IPS-NIHi11 (cell line): ENCODE measurements at regions not wholly inside any gene's neighbourhood (a gene's known extent, or its start where the extent isn't known, plus 50 kb on each side); places are given as distances from the start of the nearest gene placed in this dataset.

Experiments used
- DNase-seq: peaks from one replicate; pipeline ENCODE4 v3.0.0; 2012; ENCODE audit warnings: mixed read lengths, low spot score

DNA sequence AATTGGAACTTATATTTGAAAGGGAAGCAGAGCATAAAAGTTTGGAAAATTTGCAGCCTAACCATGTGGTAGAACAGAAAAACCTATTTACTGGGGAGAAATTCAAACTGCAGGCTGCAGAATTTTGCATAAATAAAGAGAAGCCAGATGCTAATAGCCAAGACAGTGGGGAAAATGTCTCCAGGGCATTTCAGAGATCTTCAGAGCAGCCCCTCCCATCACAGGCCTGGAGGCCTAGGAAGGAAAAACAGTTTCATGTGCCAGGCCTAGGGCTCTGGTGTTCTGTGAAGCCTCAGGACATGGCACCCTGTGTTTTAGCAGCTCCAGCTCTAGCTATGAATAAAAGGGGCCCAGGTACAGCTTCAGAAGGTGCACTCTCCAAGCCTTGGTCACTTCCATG lies 648.7 kb upstream of the FRG1 start:
- DNase-seq = no peak

DNA sequence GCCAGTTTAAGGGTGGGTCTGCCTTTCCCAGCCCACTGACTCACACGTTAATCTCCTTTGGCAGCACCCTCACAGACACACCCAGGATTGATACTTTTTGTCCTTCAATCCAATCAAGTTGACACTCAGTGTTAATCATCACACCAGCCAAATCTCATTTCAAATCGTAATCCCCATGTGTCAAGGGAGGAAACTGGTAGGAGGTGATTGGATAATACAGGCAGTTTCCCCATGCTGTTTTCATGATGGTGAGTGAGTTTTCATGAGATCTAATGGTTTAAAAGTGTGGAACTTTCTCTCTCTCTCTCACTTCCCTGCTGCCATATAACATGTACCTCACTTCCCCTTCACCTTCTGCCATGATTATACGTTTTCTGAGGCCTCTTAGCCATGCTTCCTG lies 647.2 kb upstream of the FRG1 start:
- no peak for DNase-seq

DNA sequence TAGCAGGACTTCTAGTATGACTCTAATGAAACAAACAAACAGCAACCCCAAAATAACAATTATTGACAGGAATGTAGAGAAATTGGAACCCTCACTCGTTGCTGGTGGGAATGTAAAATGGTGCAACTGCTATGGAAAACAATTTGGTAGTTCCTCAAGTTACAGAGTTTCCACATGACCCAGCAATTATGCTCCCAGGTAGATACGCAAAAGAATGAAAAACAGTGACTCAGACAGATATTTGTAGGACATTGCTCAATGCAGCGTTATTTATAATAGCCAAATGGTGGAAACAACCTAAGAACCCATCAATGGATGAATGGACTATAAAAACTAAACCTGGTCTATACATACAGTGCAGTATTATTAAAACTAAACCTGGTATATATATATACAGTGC lies 646.1 kb upstream of the FRG1 start:
- no peak for DNase-seq

DNA sequence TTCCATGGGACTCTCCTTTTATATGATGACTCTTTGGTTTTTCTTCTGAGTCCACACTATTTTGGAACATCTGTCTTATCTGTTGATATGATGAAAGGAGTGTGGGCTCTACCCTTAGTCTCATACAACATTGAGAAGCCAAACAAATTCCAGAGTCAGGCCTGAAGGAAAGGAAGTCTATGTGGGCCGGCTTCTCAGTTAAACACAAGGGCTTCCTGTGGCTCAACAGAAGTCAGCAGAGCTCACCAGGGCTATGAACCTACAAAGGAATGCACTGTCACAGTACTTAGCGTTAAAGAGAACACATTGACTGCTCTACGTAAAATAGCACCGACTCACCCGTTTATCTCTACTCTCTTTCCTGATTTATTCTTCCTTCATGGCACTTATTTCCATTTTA lies 641.0 kb upstream of the FRG1 start:
- no peak for DNase-seq

DNA sequence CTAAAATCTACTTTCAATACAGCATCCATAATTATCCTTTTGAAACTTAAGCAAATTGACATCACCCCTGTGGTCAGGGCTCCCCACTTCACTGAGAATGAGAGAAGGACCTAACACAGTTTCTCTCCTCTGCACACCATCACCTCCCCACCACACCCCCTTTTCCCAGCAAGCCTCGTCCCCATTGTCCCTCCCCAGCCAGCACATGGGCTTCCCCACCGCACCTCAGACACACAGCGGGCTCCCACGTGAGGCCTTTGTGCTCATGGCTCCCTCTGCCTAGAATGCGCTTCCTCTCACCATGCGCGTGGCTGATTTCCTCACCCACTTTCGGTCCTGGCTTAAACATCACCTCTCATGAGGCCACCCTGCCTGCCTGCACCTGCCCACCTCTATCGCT lies 639.0 kb upstream of the FRG1 start:
- DNase-seq = no peak

DNA sequence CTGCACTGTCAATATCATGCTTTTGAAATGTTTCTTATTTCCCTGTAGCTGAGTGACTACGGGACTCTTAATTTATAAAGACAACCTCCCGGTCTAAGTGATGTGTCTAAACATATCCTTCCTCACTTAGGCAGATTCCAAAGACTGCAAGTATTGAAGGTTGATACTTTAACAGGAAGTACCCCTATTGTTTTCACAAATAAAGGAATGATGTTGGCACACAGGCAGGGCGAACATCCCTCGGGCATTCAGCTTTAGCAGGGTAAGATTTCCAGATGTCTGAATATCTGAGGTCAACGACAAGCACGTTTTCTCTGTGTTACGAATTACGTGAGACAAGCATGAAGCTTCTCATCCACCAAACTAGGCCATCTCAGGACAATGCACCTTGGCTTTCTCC lies 638.0 kb upstream of the FRG1 start:
- DNase-seq = no peak

DNA sequence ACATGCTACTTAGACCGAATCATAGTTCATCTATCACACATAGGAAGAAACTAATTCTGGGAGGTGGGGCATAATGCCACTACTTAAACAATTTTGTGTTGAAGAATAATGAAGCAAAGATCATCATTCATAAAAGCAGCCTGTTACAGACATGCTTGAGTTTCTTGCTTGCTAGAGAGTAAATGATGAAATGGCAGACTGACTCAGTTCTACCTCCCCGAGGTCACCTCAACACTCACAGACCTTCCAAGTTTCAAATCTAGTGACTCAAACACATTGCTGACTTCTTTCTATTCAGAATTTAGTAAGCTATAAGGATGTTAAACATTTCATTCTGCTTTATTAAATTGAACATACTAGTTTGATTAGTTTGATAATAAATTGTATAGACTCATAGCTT lies 636.5 kb upstream of the FRG1 start:
- no peak for DNase-seq

DNA sequence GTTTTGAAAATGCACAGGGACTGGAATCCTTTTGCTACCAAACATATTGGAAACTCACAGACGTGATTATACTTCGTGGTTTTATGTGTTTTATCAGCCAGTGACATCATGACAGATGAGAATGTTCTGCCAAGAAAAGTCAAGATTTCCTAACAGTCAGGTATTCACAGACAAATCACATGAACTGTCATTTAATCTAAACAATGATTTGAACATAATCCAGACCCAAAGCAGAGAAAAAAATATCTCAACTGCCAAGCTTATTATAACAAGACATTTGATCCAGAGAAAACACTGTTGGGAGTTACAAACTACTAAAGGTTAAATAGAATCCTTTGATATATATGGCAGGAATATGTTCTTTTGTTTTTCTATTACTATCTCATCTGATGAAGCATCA lies 635.9 kb upstream of the FRG1 start:
- no peak for DNase-seq

DNA sequence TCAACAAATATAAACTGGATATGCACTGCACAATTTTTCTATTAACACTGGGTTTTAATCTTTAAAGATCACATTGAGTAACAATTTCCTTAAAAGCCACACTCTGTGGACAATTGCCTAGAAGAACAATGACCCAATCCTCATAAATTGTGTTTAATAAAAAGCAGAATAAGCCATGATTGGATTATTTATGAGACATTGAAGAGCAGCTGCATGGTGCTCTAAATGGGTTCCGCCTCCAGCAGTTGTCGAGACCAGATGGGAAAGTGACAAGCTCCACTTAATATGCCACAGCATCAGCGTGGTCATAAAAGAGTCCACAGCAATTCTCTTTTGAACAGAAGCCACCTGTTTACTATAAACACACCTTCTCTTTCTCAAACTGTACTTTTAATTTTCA lies 635.2 kb upstream of the FRG1 start:
- no peak for DNase-seq

DNA sequence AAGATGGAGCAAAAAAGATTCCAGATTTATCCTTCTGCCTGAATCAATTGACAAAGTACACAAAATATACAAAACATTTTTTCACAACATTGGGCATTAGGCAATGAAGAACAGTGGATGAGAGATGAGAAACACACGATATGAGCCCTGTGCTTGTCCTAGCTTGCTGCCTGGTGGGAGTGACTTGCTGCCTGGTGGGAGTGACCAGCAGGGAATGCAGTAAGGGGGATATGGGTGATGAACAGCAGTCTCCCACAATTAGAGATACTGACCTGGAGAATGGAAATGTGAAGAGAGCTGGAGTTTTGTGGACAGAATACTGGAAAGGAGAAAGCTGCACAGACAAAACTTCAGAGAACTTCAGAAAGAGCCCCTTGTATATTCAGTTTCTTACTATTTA lies 629.4 kb upstream of the FRG1 start:
- DNase-seq = no peak

DNA sequence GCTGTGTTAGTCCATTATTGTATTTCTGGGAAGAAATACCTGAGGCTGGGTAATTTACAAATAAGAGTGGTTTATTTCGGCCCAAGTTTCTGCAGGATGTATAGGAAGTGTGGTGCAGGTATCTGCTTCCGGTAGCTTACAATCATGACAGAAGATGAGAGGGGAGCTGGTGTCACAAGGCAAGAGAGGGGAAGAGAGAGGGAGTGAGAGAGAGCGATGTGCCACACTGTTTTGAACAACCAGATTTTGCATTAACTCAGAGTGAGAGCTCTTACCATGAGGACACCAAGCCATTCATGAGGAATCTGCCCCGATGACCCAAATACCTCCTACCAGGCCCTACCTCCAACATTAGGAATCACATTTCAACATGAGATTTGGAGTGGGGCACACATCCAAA lies 627.6 kb upstream of the FRG1 start:
- DNase-seq = no peak

DNA sequence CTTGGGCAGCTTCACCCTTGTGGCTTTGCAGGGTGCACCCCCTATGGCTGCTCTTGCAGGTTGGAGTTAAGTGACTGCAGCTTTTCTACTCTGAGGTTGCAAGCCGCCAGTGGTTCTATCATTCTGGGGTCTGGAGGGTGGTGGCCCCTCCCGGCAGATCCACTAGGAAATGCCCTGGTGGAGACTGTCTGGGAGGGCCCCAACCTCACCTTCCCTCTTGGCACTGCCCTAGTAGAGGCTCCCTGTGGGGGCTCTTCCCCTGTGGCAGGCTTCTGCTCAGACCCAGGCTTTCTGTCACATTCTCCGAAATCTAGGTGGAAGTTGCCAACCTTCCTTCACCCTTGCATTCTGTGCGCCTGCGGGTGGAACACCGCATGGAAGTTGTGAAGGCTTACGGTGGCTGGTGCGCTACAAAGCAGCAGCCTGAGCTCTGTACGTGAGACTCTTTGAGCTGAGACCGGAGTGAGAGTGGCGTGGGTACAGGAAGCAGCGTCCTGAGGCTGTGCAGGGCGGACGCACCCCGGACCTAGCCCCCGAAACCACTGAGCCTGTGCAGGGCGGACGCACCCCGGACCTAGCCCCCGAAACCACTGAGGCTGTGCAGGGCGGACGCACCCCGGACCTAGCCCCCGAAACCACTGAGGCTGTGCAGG lies 626.7 kb upstream of the FRG1 start:
- DNase-seq = no peak

DNA sequence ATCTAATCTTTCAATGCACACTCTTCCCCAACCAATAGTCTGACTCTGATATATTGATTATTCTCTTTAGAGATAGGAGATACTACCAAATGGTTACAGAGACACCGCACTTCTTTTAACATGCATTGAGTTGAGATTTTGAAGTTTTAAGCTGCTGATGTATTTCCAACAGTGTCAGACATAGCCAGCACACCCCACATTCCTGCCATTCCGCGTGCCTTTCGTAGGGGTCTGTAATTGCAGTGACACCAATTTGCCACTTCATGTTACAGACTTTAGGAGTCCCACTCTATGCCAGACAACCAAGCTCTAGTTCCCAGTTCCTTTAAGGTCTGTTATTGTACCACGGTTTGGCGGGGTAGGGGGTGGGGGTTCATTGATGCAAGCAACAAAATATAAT lies 618.2 kb upstream of the FRG1 start:
- DNase-seq = no peak

DNA sequence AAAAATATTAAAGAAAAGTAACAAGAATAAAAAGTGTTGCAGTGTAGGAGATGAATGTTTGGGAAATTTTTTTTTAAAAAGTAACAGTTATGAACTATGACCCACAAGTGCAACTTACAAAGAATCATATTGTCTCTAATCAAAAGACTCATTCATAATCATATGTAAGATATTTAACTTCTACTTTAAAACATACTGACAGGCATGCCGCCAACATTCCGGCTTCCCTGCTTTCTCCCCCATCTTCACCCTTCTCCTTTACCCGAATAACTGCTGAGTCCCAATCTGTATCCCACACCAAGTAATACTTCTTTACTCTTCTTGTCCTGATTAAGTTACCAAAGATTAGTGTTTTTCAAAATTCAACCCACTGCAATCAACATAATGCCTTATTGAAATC lies 598.8 kb upstream of the FRG1 start:
- no peak for DNase-seq

DNA sequence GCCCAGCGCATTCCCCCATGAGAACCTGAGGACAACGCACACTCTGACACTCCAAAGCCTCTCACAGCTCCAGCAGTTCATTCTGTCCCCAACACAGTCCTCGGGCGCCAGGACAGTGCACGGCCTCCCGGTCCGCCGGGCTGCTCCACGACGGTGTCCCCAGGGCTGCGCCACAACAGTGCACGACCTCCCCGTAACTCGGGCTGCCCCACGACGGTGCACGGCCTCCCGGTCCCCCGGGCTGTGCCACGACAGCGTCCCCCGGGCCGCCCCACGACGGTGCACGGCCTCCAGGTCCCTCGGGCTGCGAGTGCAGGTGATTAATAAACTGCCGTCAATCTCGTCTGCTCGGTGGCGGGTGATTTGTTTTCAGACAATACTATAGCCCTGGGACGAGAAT lies 585.1 kb upstream of the FRG1 start:
- DNase-seq = no peak

DNA sequence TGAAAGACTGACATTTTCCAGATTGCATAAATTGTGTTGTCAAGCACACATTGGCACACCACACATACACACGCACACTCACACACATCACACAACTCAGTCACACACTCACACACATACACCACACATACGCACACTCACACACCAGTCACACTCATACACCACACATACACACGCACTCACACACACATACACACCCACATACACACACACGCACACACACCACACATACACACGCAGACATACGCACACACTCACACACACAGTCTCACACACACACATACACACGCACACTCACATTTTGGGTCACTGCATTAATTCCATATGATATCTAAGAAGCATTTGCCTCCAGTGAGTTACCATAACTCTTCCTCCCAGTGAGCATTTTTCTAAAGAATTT lies 578.3 kb upstream of the FRG1 start:
- DNase-seq = no peak

DNA sequence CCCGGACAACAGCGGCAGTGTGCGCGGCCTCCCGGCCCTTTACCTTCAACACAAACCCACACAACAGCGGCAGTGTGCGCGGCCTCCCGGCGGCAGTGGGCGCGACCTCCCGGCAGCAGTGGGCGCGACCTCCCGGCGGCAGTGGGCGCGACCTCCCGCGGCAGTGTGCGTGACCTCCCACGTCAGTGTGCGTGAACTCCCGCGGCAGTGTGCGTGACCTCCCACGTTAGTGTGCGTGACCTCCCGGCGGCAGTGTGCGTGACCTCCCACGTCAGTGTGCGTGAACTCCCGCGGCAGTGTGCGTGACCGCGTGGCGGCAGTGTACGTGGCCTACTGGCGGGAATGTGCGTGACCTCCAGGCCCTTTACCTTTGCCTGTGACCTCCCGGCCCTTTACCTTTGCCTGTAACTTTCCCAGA lies 576.6 kb upstream of the FRG1 start:
- DNase-seq = no peak

DNA sequence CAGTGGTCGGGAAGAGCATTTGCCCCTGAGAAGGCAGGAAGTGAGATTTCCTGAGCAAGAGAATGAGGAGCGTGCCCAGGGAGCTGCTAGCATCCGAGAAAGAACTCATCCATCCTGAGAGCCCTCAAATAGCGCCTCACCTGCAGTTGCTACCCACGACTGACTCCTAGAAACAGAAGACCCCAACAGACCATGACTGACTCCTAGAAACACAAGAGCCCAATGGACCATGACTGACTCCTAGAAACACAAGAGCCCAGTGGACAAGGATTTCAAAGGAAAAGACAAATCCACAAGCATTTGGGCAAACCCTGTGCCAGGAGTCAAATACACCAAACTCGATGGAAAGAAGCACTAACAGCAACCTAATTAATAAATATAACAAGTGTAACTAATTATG lies 575.2 kb upstream of the FRG1 start:
- DNase-seq = no peak

DNA sequence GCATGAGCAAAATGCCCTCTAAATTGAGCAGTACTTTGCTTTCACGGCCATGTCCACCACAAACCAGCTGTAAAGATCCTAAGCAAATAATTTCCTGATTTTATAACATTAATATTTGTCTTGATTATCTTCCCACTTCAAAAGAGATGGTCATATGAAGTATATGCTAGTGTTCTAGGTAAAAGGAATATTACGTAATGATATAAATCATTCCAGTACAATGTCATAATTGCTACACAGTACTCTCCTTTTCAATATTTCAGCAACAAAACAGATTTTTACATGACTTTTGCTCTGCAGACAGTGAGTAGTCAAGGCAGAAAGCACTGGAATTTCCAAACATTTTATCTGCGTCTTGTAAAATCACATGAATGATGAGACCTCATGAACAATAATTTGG lies 572.8 kb upstream of the FRG1 start:
- no peak for DNase-seq

DNA sequence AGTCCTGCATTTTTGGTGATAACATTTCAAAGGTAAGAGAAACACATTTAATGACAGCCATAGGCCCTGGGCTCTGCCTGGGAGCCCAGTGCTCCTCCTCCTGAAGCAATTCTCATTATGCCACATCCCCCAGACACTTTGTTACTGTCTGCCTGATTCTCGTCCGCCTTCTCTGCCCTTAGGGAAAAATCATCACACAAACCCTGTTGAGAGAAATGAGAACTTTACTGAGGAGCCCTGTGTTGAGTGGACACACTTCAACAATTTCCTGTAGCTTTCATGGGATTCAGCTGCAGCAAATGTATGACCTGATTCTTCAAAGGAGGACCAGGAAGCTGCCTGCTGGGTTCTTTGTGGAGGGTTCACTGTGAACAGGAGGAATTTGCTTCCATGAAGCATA lies 566.5 kb upstream of the FRG1 start:
- no peak for DNase-seq

DNA sequence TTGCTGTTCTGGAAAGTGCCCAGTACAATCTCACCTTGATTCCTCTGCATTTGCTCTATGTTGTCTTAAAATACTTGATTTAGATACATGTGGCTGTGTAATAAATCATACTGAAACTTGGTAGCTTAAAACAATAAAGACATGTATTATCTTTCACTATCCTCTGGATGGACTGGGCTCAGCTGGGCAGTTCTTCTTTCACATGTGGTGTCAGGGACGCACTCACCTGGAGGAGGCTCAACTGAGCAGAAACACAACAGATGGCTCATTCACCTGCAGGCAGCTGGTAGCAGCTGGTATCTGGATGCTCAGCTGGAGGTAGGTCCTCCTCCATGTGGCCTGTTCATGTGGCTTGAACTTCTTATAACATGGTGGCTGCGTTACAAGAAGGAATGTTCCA lies 563.8 kb upstream of the FRG1 start:
- DNase-seq = no peak

DNA sequence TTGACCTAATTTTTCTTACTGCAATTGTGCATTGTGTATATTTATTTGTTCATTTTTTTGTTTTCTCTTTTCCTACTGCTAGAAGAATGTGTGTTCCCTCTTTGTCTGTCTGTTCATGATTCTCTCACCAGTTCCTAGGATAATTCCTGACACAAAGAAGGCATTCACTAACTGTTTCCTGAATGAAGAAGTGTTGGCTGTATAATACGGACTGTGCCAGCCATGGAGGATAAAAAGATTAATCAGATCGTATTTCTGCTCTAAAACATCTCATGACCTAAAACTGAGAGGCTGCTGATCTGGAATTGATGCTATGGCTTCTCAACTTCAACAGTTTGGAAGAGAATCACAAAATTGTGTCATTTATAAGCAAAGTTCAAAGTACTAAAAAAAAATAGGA lies 563.1 kb upstream of the FRG1 start:
- no peak for DNase-seq

DNA sequence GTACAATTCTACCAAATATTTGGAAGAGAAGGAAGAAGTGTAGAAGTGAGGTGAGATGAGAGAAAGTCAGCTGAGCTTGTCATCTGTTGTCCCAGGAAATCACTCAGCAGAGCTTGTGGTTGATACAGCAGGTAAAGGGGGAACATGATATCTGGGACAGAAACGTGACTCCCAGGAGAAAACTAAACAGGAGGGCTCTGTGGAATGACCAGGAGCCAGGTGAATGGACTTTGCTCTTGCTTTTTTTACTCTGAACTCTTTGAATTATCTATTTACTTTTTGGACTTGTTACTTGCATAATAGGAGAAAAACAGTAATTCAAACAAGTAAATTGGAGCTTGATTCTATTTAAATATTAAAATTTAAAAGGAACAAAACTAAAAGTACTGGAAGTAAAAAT lies 555.6 kb upstream of the FRG1 start:
- DNase-seq = no peak

DNA sequence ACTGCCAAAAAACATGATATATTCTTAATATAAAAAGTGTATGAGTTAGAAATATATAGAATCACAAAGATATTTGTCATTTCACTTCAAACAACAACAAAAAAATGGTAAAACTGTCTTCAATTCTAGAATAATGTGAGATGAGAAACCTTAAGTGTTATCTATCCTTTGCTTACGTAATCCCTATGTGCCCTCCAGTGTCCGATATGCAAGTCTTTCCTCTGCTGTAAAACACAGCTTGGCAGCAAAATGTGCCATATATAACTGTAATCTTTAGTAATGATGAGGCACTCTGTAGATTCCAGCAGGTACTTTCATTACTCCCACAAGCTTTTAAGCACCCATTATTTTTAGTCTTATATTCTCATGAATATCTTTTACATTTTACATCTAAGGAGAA lies 555.1 kb upstream of the FRG1 start:
- no peak for DNase-seq

DNA sequence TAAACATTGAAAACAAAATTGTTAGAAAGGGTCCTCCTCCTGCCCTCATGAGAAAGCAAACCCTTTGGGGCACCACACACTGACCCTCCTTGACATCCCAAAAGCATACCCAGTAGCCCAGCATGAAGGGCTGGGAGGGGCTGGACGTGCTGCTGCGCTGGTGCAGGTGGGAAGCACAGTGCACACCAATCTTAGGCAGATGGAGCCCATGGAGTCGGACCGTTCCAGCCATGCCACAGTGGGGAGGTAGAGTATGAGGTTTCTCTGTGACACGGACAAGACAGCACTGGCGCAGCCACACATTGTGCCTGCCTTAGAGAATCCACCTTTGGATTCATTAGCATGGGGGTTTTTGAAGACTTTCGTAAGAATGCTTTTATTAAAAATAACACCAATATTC lies 544.2 kb upstream of the FRG1 start:
- DNase-seq = no peak
